ENCODE measurements at regions not wholly inside any gene's neighbourhood (a gene's known extent, or its start where the extent isn't known, plus 50 kb on each side); places are given as distances from the start of the nearest gene placed in this dataset.

GRCh38 chr13:44784708-44785080 lies 204.6 kb downstream of the NUFIP1 start:
- TF ChIP-seq, protein P1, sequence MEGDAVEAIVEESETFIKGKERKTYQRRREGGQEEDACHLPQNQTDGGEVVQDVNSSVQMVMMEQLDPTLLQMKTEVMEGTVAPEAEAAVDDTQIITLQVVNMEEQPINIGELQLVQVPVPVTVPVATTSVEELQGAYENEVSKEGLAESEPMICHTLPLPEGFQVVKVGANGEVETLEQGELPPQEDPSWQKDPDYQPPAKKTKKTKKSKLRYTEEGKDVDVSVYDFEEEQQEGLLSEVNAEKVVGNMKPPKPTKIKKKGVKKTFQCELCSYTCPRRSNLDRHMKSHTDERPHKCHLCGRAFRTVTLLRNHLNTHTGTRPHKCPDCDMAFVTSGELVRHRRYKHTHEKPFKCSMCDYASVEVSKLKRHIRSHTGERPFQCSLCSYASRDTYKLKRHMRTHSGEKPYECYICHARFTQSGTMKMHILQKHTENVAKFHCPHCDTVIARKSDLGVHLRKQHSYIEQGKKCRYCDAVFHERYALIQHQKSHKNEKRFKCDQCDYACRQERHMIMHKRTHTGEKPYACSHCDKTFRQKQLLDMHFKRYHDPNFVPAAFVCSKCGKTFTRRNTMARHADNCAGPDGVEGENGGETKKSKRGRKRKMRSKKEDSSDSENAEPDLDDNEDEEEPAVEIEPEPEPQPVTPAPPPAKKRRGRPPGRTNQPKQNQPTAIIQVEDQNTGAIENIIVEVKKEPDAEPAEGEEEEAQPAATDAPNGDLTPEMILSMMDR (optimal IDR thresholded peaks at IDR 0.05 in 1 of 3, IDR thresholded peaks at IDR 0.05 in 1 of 3, conservative IDR thresholded peaks at IDR 0.05 in 1 of 3; ENCODE audit: extremely low read depth in 1 of 3, insufficient read depth in 2 of 3, low read length in 3 of 3), result no peak
- TF ChIP-seq EZH2 (IDR thresholded peaks at IDR 0.05; ENCODE audit: low read length), result no peak

All from keratinocyte (primary cell).